Left lung (tissue), 4 donors: ENCODE measurements at regions not wholly inside any gene's neighbourhood (a gene's known extent, or its start where the extent isn't known, plus 50 kb on each side); places are given as distances from the start of the nearest gene placed in this dataset.

Experiments
- ATAC-seq: fragments of 200-7000 bp; cut with Tn5 transposase; one replicate; pipeline ENCODE4 v1.9.1; 2020; ENCODE audit warnings: moderate library complexity
- DNase-seq, 4 donors: peaks; one replicate each; pipeline ENCODE4 v3.0.0-alpha.2; 2013 to 2020
- H3K27ac ChIP-seq, 2 donors: fragments of 200-600 bp; sonication (generic) in 1 of 2; one replicate each; pipeline versions ENCODE4 v1.5.0 to v1.8.0; 2020 to 2021
- H3K27me3 ChIP-seq, 2 donors: fragments of 200-600 bp; sonication (generic) in 1 of 2; one replicate each; pipeline versions ENCODE4 v1.5.0 to v1.8.0; 2020 to 2021
- H3K36me3 ChIP-seq, 2 donors: fragments of 200-600 bp; sonication (generic) in 1 of 2; one replicate each; pipeline versions ENCODE4 v1.5.0 to v1.8.0; 2020 to 2021
- H3K4me1 ChIP-seq, 2 donors: fragments of 200-600 bp; one replicate each; pipeline ENCODE4 v1.8.0; 2021
- H3K4me3 ChIP-seq, 2 donors: fragments of 200-600 bp; sonication (generic) in 1 of 2; one replicate each; pipeline versions ENCODE4 v1.5.0 to v1.8.0; 2020 to 2021; ENCODE audit warnings: mild to moderate bottlenecking in 1 of 2
- H3K9me3 ChIP-seq, 2 donors: fragments of 200-600 bp; sonication (generic) in 1 of 2; one replicate each; pipeline versions ENCODE4 v1.5.0 to v1.8.0; 2020 to 2021
- CTCF ChIP-seq, 2 donors: fragments of 200-600 bp; sonication (generic) in 1 of 2; IDR thresholded peaks; one replicate each; pipeline versions ENCODE4 v1.5.0 to v1.8.0; 2021; ENCODE audit warnings: antibody characterized with exemption in 2 of 2
- intact Hi-C, 2 donors: fragments of 100-400 bp; cut with DNase I; formaldehyde crosslinking; loops; one replicate each; pipeline versions ENCODE4 v1.11.2 to v1.14.2; 2022
- donor health status: DM: no; HTN: yes; CAD: no.
- donor health status: DM: no; HTN: no; CAD: no.

GRCh38 chr10:29048506-29048905 lies 240.4 kb upstream of the LYZL1 start:
- ATAC-seq, result no peak
- no peak for DNase-seq
- Histone ChIP-seq H3K4me3 (no peak overlapping the region), H3K4me1 (no peaks in the 10 kb centered on the region), H3K27me3 (no peaks in the 10 kb centered on the region), H3K9me3 (no peaks in the 10 kb centered on the region), H3K27ac (no peak overlapping the region), H3K36me3 (no peaks in the 10 kb centered on the region)
- intact Hi-C loops, result no loop called here
- TF ChIP-seq CTCF (IDR thresholded peaks at IDR 0.05), result no peak

- Histone ChIP-seq H3K27ac (no peak overlapping the region), H3K27me3 (no peaks in the 10 kb centered on the region), H3K4me1 (no peaks in the 10 kb centered on the region), H3K36me3 (no peaks in the 10 kb centered on the region), H3K4me3 (no peak overlapping the region), H3K9me3 (no peaks in the 10 kb centered on the region)
- no peak for DNase-seq
- intact Hi-C loops, result no loop called here
- no peak for TF ChIP-seq CTCF (IDR thresholded peaks at IDR 0.05)
- ATAC-seq, result no peak
These were observed 238.8 kb upstream of the LYZL1 start for GRCh38 chr10:29050081-29050480.

- ATAC-seq, result no peak
These were observed 233.8 kb upstream of the LYZL1 start for GRCh38 chr10:29055101-29055500.

GRCh38 chr10:29056729-29057128 lies 232.1 kb upstream of the LYZL1 start:
- H3K4me3 ChIP-seq, result no peak overlapping the region
- DNase-seq (peak in 1 of 4 donors; percentile 51), ATAC-seq (no peak)
- intact Hi-C loops, result no loop called here
- H3K27me3 ChIP-seq, result no peaks in the 10 kb centered on the region
- no peaks in the 10 kb centered on the region for H3K4me1 ChIP-seq
- H3K9me3 ChIP-seq, result no peaks in the 10 kb centered on the region
- TF ChIP-seq CTCF (IDR thresholded peaks at IDR 0.05), result no peak
- H3K27ac ChIP-seq, result no peak overlapping the region
- no peaks in the 10 kb centered on the region for H3K36me3 ChIP-seq

More at GRCh38 chr10:29055101-29055500, 233.8 kb upstream of the LYZL1 start:
- no peak overlapping the region for H3K27ac ChIP-seq
- DNase-seq, result no peak
- no peak for TF ChIP-seq CTCF (IDR thresholded peaks at IDR 0.05)
- no peaks in the 10 kb centered on the region for H3K36me3 ChIP-seq
- no peak overlapping the region for H3K4me3 ChIP-seq
- H3K27me3 ChIP-seq, result no peaks in the 10 kb centered on the region
- H3K9me3 ChIP-seq, result no peaks in the 10 kb centered on the region
- intact Hi-C loops, result no loop called here
- H3K4me1 ChIP-seq, result no peaks in the 10 kb centered on the region

- no peaks in the 10 kb centered on the region for H3K9me3 ChIP-seq
- DNase-seq, result peak in 1 of 4 donors; percentile 48
- H3K4me3 ChIP-seq, result no peak overlapping the region
- ATAC-seq, result peak; percentile 25
- TF ChIP-seq CTCF (IDR thresholded peaks at IDR 0.05), result no peak
- H3K27me3 ChIP-seq, result no peaks in the 10 kb centered on the region
- H3K4me1 ChIP-seq, result no peaks in the 10 kb centered on the region
- no peak overlapping the region for H3K27ac ChIP-seq
- H3K36me3 ChIP-seq, result no peaks in the 10 kb centered on the region
- intact Hi-C loops, result no loop called here
These were observed 231.0 kb upstream of the LYZL1 start for GRCh38 chr10:29057822-29058331.
